ENCODE measurements at regions not wholly inside any gene's neighbourhood (a gene's known extent, or its start where the extent isn't known, plus 50 kb on each side); places are given as distances from the start of the nearest gene placed in this dataset.
"Not testable (repeated sequence)": the region's sequence is repeated elsewhere in the genome, so short reads cannot be mapped to it uniquely, and the experiment has no call there.

GRCh38 chr9:78712903-78713613, 416.1 kb downstream of the PSAT1 start:
- Histone ChIP-seq H3K27me3 (no peaks in the 10 kb centered on the region), H3K4me1 (ENCODE audit: insufficient read depth) (no peaks in the 10 kb centered on the region), H3K4me3 (no peak overlapping the region), H3K9me3 (no peaks in the 10 kb centered on the region), H3K27ac (no peak overlapping the region), H3K36me3 (no peaks in the 10 kb centered on the region)
- DNase-seq, result no peak
- intact Hi-C loops (cut with DNase I), result no loop called here
- WGBS, 3 donors, result 70 to 78% (median 74%) methylated on average over 4 of the region's 4 CpGs
- TF ChIP-seq EP300 (IDR thresholded peaks at IDR 0.05), result no peak
- TF ChIP-seq, protein P1, sequence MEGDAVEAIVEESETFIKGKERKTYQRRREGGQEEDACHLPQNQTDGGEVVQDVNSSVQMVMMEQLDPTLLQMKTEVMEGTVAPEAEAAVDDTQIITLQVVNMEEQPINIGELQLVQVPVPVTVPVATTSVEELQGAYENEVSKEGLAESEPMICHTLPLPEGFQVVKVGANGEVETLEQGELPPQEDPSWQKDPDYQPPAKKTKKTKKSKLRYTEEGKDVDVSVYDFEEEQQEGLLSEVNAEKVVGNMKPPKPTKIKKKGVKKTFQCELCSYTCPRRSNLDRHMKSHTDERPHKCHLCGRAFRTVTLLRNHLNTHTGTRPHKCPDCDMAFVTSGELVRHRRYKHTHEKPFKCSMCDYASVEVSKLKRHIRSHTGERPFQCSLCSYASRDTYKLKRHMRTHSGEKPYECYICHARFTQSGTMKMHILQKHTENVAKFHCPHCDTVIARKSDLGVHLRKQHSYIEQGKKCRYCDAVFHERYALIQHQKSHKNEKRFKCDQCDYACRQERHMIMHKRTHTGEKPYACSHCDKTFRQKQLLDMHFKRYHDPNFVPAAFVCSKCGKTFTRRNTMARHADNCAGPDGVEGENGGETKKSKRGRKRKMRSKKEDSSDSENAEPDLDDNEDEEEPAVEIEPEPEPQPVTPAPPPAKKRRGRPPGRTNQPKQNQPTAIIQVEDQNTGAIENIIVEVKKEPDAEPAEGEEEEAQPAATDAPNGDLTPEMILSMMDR (IDR thresholded peaks at IDR 0.05), result no peak
- TF ChIP-seq POLR2A (IDR thresholded peaks at IDR 0.05), result no peak

DNA sequence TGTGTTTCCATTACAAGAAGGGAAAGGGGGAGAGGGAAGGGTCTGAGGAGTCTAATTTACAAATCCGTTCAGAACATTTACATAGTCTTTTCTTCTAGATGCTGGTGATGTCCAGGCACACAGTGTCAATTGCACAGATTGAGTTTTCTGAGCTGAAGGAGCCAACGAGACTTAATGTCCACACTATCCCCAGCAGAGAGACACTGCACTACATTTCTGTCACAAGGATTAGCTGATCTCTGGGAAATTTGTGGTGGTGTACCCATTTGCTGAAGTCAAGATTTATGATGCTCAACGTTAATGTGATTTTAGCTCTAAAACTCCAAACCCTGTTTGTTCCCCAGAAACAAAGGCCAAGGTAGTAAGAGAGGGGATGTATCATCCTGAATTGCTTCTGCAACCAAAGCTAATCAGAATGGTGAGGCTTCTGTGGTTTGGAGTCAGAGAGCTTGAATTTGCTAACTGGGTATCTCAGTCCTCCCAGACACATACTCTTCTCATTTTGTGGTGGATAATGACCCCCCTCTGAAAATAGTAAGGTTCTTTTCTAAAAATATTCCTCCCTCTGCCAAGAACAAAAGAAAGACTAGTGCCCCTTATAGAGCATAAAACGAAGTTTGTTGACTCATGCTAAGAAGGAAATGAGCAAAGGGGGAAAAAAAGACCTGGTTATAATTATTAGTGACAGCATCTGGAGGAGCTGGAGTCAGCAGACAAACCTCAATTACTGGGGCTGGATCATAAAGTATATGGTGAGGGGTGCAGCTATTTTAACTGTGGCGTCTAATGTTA, 416.9 kb downstream of the PSAT1 start:
- H3K9me3 ChIP-seq, result no peaks in the 10 kb centered on the region
- intact Hi-C loops (cut with DNase I), result no loop called here
- H3K27ac ChIP-seq, result no peak overlapping the region
- H3K4me3 ChIP-seq, result no peak overlapping the region
- WGBS, 3 donors, result 60% methylated on average over 5 of the region's 5 CpGs
- H3K36me3 ChIP-seq, result no peaks in the 10 kb centered on the region
- DNase-seq, result no peak
- TF ChIP-seq, protein P1 (IDR thresholded peaks at IDR 0.05), result no peak
- TF ChIP-seq POLR2A (IDR thresholded peaks at IDR 0.05), result no peak
- no peak for TF ChIP-seq EP300 (IDR thresholded peaks at IDR 0.05)
- no peaks in the 10 kb centered on the region for H3K27me3 ChIP-seq
- H3K4me1 ChIP-seq (ENCODE audit: insufficient read depth), result no peaks in the 10 kb centered on the region

GRCh38 chr9:78714576-78714975, 417.7 kb downstream of the PSAT1 start:
- H3K36me3 ChIP-seq, result no peaks in the 10 kb centered on the region
- H3K27ac ChIP-seq, result no peak overlapping the region
- DNase-seq, result no peak
- no peak for TF ChIP-seq POLR2A (IDR thresholded peaks at IDR 0.05)
- no peak for TF ChIP-seq EP300 (IDR thresholded peaks at IDR 0.05)
- no peaks in the 10 kb centered on the region for H3K27me3 ChIP-seq
- H3K4me3 ChIP-seq, result no peak overlapping the region
- H3K9me3 ChIP-seq, result no peaks in the 10 kb centered on the region
- intact Hi-C loops (cut with DNase I), result no loop called here
- no peaks in the 10 kb centered on the region for H3K4me1 ChIP-seq (ENCODE audit: insufficient read depth)
- WGBS, 3 donors, result 28 to 46% (median 31%) methylated on average over 2 of the region's 2 CpGs

DNA sequence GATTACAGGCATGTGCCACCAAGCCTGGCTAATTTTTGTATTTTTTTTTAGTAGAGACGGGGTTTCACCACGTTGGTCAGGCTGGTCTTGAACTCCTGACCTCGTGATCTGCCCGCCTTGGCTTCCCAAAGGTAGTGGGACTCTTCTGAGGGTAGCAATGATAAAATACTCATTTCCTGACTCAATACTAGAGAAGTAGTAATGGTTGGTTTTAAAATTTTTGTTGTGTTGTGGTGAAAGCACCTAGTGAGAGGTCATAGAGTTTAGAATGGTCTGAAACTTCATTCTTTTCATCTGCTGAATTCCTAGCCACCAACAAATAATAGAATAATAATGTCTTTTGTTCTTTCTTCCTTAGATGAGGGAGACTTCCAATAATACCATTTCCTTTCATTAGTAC, 422.1 kb downstream of the PSAT1 start:
- H3K27ac ChIP-seq; H3K4me1 ChIP-seq (ENCODE audit: insufficient read depth); DNase-seq; H3K9me3 ChIP-seq; intact Hi-C loops (cut with DNase I); H3K27me3 ChIP-seq; H3K36me3 ChIP-seq; H3K4me3 ChIP-seq: not testable (repeated sequence)
- 83 to 94% (median 86%) methylated on average over 4 of the region's 4 CpGs for WGBS, 3 donors

GRCh38 chr9:78724896-78725295, 428.0 kb downstream of the PSAT1 start:
- 89 to 98% (median 96%) methylated on average over 2 of the region's 2 CpGs for WGBS, 3 donors
- no peak overlapping the region for H3K4me3 ChIP-seq
- DNase-seq, result no peak
- no peak overlapping the region for H3K27ac ChIP-seq
- no peaks in the 10 kb centered on the region for H3K9me3 ChIP-seq
- intact Hi-C loops (cut with DNase I), result no loop called here
- no peaks in the 10 kb centered on the region for H3K36me3 ChIP-seq
- no peaks in the 10 kb centered on the region for H3K27me3 ChIP-seq
- TF ChIP-seq POLR2A (IDR thresholded peaks at IDR 0.05) (no peak), EP300 (IDR thresholded peaks at IDR 0.05) (no peak)
- TF ChIP-seq, protein P1 (IDR thresholded peaks at IDR 0.05), result no peak
- H3K4me1 ChIP-seq (ENCODE audit: insufficient read depth), result no peaks in the 10 kb centered on the region

All from ovary (tissue), 7 donors.